K562 (cell line): ENCODE measurements at regions not wholly inside any gene's neighbourhood (a gene's known extent, or its start where the extent isn't known, plus 50 kb on each side); places are given as distances from the start of the nearest gene placed in this dataset.

Experiments
- ATAC-seq: fragments of 200-7000 bp; cut with Tn5 transposase; 3 replicates; pipeline ENCODE4 v1.9.1; 2020; ENCODE audit warnings: moderate library complexity
- BruUV-seq: library from RNA; stranded (reverse); fragments of 400-500 nt; replicated peaks from 2 replicates; lab custom pipeline; 2021; lab: Mats Ljungman, UMichigan
- CTCF ChIA-PET: fragments of 300-600 bp; formaldehyde crosslinking; extraction: SDS; loops from one replicate; lab custom pipeline; 2021; ENCODE audit warnings: low intra/inter-chr PET ratio; lab: Yijun Ruan, JAX
- POLR2A ChIA-PET: fragments of 300-600, 350-650 bp; sonication (Branson Sonifier 250); formaldehyde crosslinking; extraction: SDS; loops from one replicate; lab custom pipeline; 2021; ENCODE audit warnings: antibody characterized with exemption, inconsistent platforms; lab: Yijun Ruan, JAX
- DNase-seq, 4 experiments: peaks; one replicate each; pipeline versions ENCODE4 v3.0.0 to v3.0.0-alpha.2; 2011 to 2018; ENCODE audit warnings: low spot score in 3 of 4, mixed read lengths in 3 of 4; ENCODE audit errors: extremely low read depth in 1 of 4
- FAIRE-seq: peaks from 2 replicates; lab custom pipeline; 2011; peaks lifted over from hg19 to GRCh38; lab: Jason Lieb, UNC
- H2AFZ ChIP-seq: 2 replicates; pipeline ENCODE4 v1.6.0; 2011; ENCODE audit warnings: low read depth, low read length, control low read depth, inconsistent platforms
- H3K27ac ChIP-seq: fragments of 200-600 bp; 3 replicates; pipeline ENCODE4 v1.8.0; 2011; ENCODE audit warnings: low read depth, mild to moderate bottlenecking, control low read depth, inconsistent platforms, low read length, moderate library complexity, mixed read lengths; ENCODE audit errors: extremely low read depth
- H3K27me3 ChIP-seq, 2 experiments: fragments of 300-600 bp in 1 of 2; 2 replicates in 1 of 2; 3 replicates in 1 of 2; pipeline versions ENCODE4 v1.6.0 to v1.8.0; 2011; ENCODE audit warnings: inconsistent platforms in 2 of 2, low read length in 2 of 2, mild to moderate bottlenecking in 1 of 2, mixed read lengths in 1 of 2, moderate library complexity in 1 of 2; ENCODE audit not compliant: control insufficient read depth in 2 of 2, insufficient read depth in 2 of 2
- H3K36me3 ChIP-seq: fragments of 300-600 bp; 3 replicates; pipeline ENCODE4 v1.8.0; 2011; ENCODE audit warnings: mild to moderate bottlenecking, low read length, inconsistent platforms; ENCODE audit not compliant: control insufficient read depth, insufficient read depth
- H3K4me1 ChIP-seq, 2 experiments: fragments of 200-600 bp in 1 of 2; replicated peaks in 1 of 2; 2 replicates in 1 of 2; 3 replicates in 1 of 2; pipeline versions ENCODE4 v1.5.1 to v1.8.0; 2011; ENCODE audit warnings: inconsistent platforms in 2 of 2, low read length in 2 of 2, mild to moderate bottlenecking in 1 of 2, mixed read lengths in 1 of 2, moderate library complexity in 1 of 2; ENCODE audit not compliant: control insufficient read depth in 2 of 2, insufficient read depth in 2 of 2
- H3K4me2 ChIP-seq: 2 replicates; pipeline ENCODE4 v1.6.1; 2011; ENCODE audit warnings: low read length, control low read depth, inconsistent platforms, mixed read lengths; ENCODE audit not compliant: insufficient read depth
- H3K4me3 ChIP-seq: fragments of 200-600 bp; sonication (generic), shearing (Covaris generic); 2 replicates; pipeline ENCODE4 v1.5.1; 2016; ENCODE audit warnings: control low read depth, inconsistent platforms
- H3K79me2 ChIP-seq: fragments of 200-600 bp; 3 replicates; pipeline ENCODE4 v1.8.0; 2011; ENCODE audit warnings: low read length, inconsistent platforms; ENCODE audit not compliant: control insufficient read depth, insufficient read depth
- H3K9ac ChIP-seq, 2 experiments: 2 replicates each; pipeline versions ENCODE4 v1.6.0 to v1.6.1; 2011; ENCODE audit warnings: low read depth in 2 of 2, low read length in 2 of 2, control low read depth in 1 of 2, inconsistent platforms in 1 of 2, mild to moderate bottlenecking in 1 of 2, mixed read lengths in 1 of 2; ENCODE audit not compliant: insufficient read depth in 1 of 2
- H3K9me1 ChIP-seq: one replicate; pipeline ENCODE4 v1.6.0; 2011; ENCODE audit warnings: inconsistent platforms, mild to moderate bottlenecking, low read length, moderate library complexity; ENCODE audit not compliant: control insufficient read depth, insufficient read depth
- H3K9me3 ChIP-seq: replicated peaks from 2 replicates; pipeline ENCODE4 v1.5.1; 2011; ENCODE audit warnings: low read depth, low read length, inconsistent platforms; ENCODE audit not compliant: control insufficient read depth, insufficient read depth
- H4K20me1 ChIP-seq: replicated peaks from 2 replicates; pipeline ENCODE4 v1.6.1; 2011; ENCODE audit warnings: low read length, inconsistent platforms, mixed read lengths; ENCODE audit not compliant: control insufficient read depth, insufficient read depth
- BDP1 ChIP-seq: IDR thresholded peaks from 3 replicates; pipeline ENCODE4 v1.6.1; 2011; ENCODE audit not compliant: insufficient read length, insufficient read depth
- CEBPB ChIP-seq: fragments of 450-650 bp; IDR thresholded peaks from 2 replicates; pipeline ENCODE4 v1.6.1; 2016; ENCODE audit warnings: missing genetic modification characterization, missing compliant biosample characterization
- KDM2B ChIP-seq: fragments of 250-450 bp; sonication (Bioruptor Pico); IDR thresholded peaks from 2 replicates; pipeline ENCODE4 v1.8.0; 2021; ENCODE audit warnings: mild to moderate bottlenecking, moderate library complexity
- NCOR1 ChIP-seq: fragments of 450-650 bp; IDR thresholded peaks from 2 replicates; pipeline ENCODE4 v1.6.1; 2016; ENCODE audit warnings: mild to moderate bottlenecking, moderate library complexity
- POLR2AphosphoS5 ChIP-seq: IDR thresholded peaks from 2 replicates; pipeline ENCODE4 v1.6.1; 2011; ENCODE audit warnings: mild to moderate bottlenecking, low read depth, low read length, moderate library complexity; ENCODE audit not compliant: control insufficient read depth, insufficient read depth
- RFX5 ChIP-seq: IDR thresholded peaks from 2 replicates; pipeline ENCODE4 v1.6.1; 2011; ENCODE audit warnings: low read depth, mild to moderate bottlenecking, improper control_type of control experiment, low read length
- TAF9B ChIP-seq: fragments of 450-650 bp; IDR thresholded peaks from 2 replicates; pipeline ENCODE4 v1.6.1; 2018; ENCODE audit warnings: mild to moderate bottlenecking; ENCODE audit not compliant: partially characterized antibody
- TARDBP ChIP-seq: fragments of 450-650 bp; IDR thresholded peaks from 2 replicates; pipeline ENCODE4 v1.6.1; 2016
- TEAD2 ChIP-seq: fragments of 450-650 bp; IDR thresholded peaks from 2 replicates; pipeline ENCODE4 v1.6.1; 2016; ENCODE audit warnings: missing genetic modification characterization, control low read depth, missing compliant biosample characterization
- TEAD4 ChIP-seq, 2 experiments: sonication (generic) in 1 of 2; formaldehyde crosslinking in 1 of 2; IDR thresholded peaks; 2 replicates each; pipeline versions ENCODE4 v1.6.1 to v1.8.0; 2012 to 2022; ENCODE audit warnings: borderline replicate concordance in 1 of 2, inconsistent platforms in 1 of 2, low read length in 1 of 2, mild to moderate bottlenecking in 1 of 2, missing genetic modification reagents in 1 of 2
- ZBTB7A ChIP-seq: IDR thresholded peaks from 2 replicates; pipeline ENCODE4 v1.6.1; 2011; ENCODE audit warnings: low read depth, mild to moderate bottlenecking, low read length, moderate library complexity, borderline replicate concordance; ENCODE audit not compliant: control insufficient read depth
- ZNF12 ChIP-seq: sonication (generic); formaldehyde crosslinking; IDR thresholded peaks from 2 replicates; pipeline ENCODE4 v1.4.0; 2020; ENCODE audit warnings: mild to moderate bottlenecking, missing genetic modification reagents
- in situ Hi-C: fragments of 300-500 bp; cut with MboI; formaldehyde crosslinking; loops from 4 replicates; pipeline ENCODE4 v1.15.0; 2018; ENCODE audit warnings: inconsistent platforms, mixed read lengths
- intact Hi-C: fragments of 100-400 bp; cut with micrococcal nuclease; formaldehyde crosslinking; loops from 2 replicates; pipeline ENCODE4 v1.14.2; 2022
- TF ChIP-seq, protein P1 (sequence below): fragments of 450-650 bp; IDR thresholded peaks from 2 replicates; pipeline ENCODE4 v1.6.1; 2016; ENCODE audit warnings: antibody characterized with exemption
- TF ChIP-seq, protein P2 (sequence below), 2 experiments: fragments of 250-450 bp in 1 of 2; fragments of 450-650 bp in 1 of 2; sonication (Bioruptor Pico) in 1 of 2; IDR thresholded peaks; 2 replicates each; pipeline versions ENCODE4 v1.6.1 to v1.8.0; 2016 to 2021; ENCODE audit warnings: mild to moderate bottlenecking in 2 of 2, moderate library complexity in 2 of 2, missing compliant biosample characterization in 1 of 2, missing genetic modification characterization in 1 of 2
- TF ChIP-seq, protein P3 (sequence below): sonication (generic); formaldehyde crosslinking; IDR thresholded peaks from 2 replicates; pipeline ENCODE4 v1.8.1; 2023; ENCODE audit warnings: mild to moderate bottlenecking, missing genetic modification reagents
- TF ChIP-seq, protein P4 (sequence below): sonication (generic); formaldehyde crosslinking; IDR thresholded peaks from 2 replicates; pipeline ENCODE4 v1.8.0; 2022; ENCODE audit warnings: missing genetic modification reagents, mild to moderate bottlenecking, borderline replicate concordance

DNA sequence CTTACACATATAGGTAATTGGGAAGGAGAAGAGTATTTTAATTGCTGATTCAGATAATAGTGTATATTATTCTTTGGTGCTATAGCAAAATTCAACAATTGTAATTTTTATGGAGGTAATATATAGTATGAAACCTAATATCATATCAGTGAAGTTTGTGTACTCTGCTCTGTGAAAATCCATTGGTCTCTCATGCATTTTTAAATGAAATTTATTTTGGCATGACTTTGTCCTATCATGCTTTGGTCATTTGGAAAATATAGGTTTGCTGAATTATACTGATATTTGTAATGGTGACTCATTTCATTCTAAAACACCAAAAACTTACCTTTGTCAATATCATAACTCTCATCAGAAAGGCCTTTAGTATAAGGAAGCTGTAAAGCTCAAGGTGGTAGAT lies 962.0 kb upstream of the NOVA1 start:
- in situ Hi-C loops (no loop called here), intact Hi-C loops (no loop called here)
- no peak overlapping the region for H3K27ac ChIP-seq
- H3K4me3 ChIP-seq = no peak overlapping the region
- H3K9ac ChIP-seq = no peak overlapping the region
- H3K9me3 ChIP-seq = no peaks in the 10 kb centered on the region
- ChIA-PET POLR2A (no interaction called here), CTCF (no interaction called here)
- no peaks in the 10 kb centered on the region for H3K9me1 ChIP-seq
- DNase-seq = no peak
- no peak overlapping the region for H2AFZ ChIP-seq
- H3K4me1 ChIP-seq = no peaks in the 10 kb centered on the region
- no TSS peak for BruUV-seq
- ATAC-seq = no peak
- no peak for TF ChIP-seq TAF9B
- no peak for TF ChIP-seq TEAD2 (tag)
- TF ChIP-seq POLR2AphosphoS5 = no peak
- TF ChIP-seq KDM2B (CRISPR knock-in tag) = no peak
- no peak for TF ChIP-seq BDP1
- TF ChIP-seq TEAD4 (IDR thresholded peaks at IDR 0.05; ENCODE audit: low read length) = no peak
- no peak for TF ChIP-seq TEAD4 (CRISPR knock-in tag; IDR thresholded peaks at IDR 0.05; ENCODE audit: borderline replicate concordance)
- no peak for TF ChIP-seq TARDBP
- TF ChIP-seq CEBPB (tag) = no peak
- TF ChIP-seq, protein P1, sequence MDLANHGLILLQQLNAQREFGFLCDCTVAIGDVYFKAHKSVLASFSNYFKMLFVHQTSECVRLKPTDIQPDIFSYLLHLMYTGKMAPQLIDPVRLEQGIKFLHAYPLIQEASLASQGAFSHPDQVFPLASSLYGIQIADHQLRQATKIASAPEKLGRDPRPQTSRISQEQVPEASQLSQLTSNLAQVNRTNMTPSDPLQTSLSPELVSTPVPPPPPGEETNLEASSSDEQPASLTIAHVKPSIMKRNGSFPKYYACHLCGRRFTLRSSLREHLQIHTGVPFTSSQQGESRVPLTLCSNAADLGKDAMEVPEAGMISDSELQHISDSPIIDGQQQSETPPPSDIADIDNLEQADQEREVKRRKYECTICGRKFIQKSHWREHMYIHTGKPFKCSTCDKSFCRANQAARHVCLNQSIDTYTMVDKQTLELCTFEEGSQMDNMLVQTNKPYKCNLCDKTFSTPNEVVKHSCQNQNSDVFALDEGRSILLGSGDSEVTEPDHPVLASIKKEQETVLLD = no peak
- TF ChIP-seq, protein P2, sequence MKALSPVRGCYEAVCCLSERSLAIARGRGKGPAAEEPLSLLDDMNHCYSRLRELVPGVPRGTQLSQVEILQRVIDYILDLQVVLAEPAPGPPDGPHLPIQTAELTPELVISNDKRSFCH (CRISPR knock-in tag; IDR thresholded peaks at IDR 0.05) = no peak
- TF ChIP-seq, protein P2 (tag; IDR thresholded peaks at IDR 0.05) = no peak
- TF ChIP-seq, protein P3, sequence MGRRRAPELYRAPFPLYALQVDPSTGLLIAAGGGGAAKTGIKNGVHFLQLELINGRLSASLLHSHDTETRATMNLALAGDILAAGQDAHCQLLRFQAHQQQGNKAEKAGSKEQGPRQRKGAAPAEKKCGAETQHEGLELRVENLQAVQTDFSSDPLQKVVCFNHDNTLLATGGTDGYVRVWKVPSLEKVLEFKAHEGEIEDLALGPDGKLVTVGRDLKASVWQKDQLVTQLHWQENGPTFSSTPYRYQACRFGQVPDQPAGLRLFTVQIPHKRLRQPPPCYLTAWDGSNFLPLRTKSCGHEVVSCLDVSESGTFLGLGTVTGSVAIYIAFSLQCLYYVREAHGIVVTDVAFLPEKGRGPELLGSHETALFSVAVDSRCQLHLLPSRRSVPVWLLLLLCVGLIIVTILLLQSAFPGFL (CRISPR knock-in tag) = no peak
- TF ChIP-seq NCOR1 = no peak
- no peak for TF ChIP-seq ZNF12 (CRISPR knock-in tag)
- TF ChIP-seq ZBTB7A = no peak
- TF ChIP-seq RFX5 = no peak
- TF ChIP-seq, protein P4, sequence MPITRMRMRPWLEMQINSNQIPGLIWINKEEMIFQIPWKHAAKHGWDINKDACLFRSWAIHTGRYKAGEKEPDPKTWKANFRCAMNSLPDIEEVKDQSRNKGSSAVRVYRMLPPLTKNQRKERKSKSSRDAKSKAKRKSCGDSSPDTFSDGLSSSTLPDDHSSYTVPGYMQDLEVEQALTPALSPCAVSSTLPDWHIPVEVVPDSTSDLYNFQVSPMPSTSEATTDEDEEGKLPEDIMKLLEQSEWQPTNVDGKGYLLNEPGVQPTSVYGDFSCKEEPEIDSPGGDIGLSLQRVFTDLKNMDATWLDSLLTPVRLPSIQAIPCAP = no peak
- H3K27me3 ChIP-seq = no peaks in the 10 kb centered on the region
- no peaks in the 10 kb centered on the region for H3K36me3 ChIP-seq
- no peak for FAIRE-seq
- no peak overlapping the region for H3K4me2 ChIP-seq
- H3K79me2 ChIP-seq = no peaks in the 10 kb centered on the region
- H4K20me1 ChIP-seq = no peaks in the 10 kb centered on the region
